MM.1S (cell line): ENCODE measurements at regions not wholly inside any gene's neighbourhood (a gene's known extent, or its start where the extent isn't known, plus 50 kb on each side); places are given as distances from the start of the nearest gene placed in this dataset.

Experiments
- DNase-seq: peaks from one replicate; pipeline ENCODE4 v3.0.0-alpha.2; 2015
- H2AFZ ChIP-seq: fragments of 300-600 bp; sonication (generic); 2 replicates; pipeline ENCODE4 v1.6.0; 2016; ENCODE audit warnings: antibody characterized with exemption, low read length
- H3F3A ChIP-seq: fragments of 300-600 bp; sonication (generic); 2 replicates; pipeline ENCODE4 v1.6.1; 2016; ENCODE audit warnings: mild to moderate bottlenecking, antibody characterized with exemption, low read length, moderate library complexity, mixed read lengths; ENCODE audit not compliant: insufficient read depth
- H3K27ac ChIP-seq: fragments of 300-600 bp; sonication (generic); 2 replicates; pipeline ENCODE4 v1.5.1; 2016; ENCODE audit warnings: mild to moderate bottlenecking, low read length
- H3K27me3 ChIP-seq: fragments of 300-600 bp; sonication (generic); replicated peaks from 2 replicates; pipeline ENCODE4 v1.6.0; 2016; ENCODE audit warnings: low read length; ENCODE audit not compliant: insufficient read depth
- H3K36me3 ChIP-seq: fragments of 300-600 bp; sonication (generic); replicated peaks from 2 replicates; pipeline ENCODE4 v1.6.1; 2016; ENCODE audit warnings: mild to moderate bottlenecking, low read length, mixed read lengths; ENCODE audit not compliant: insufficient read depth
- H3K4me1 ChIP-seq: fragments of 300-600 bp; sonication (generic); 2 replicates; pipeline ENCODE4 v1.6.1; 2016; ENCODE audit warnings: low read length, mixed read lengths
- H3K4me2 ChIP-seq: fragments of 300-600 bp; sonication (generic); 2 replicates; pipeline ENCODE4 v1.6.0; 2016; ENCODE audit warnings: low read depth, low read length
- H3K4me3 ChIP-seq: fragments of 300-600 bp; sonication (generic); 2 replicates; pipeline ENCODE4 v1.5.1; 2016; ENCODE audit warnings: low read length, mixed read lengths
- H3K79me2 ChIP-seq: fragments of 300-600 bp; sonication (generic); 2 replicates; pipeline ENCODE4 v1.6.1; 2016; ENCODE audit warnings: mixed run types, low read length, mixed read lengths
- H3K9ac ChIP-seq: fragments of 300-600 bp; sonication (generic); 2 replicates; pipeline ENCODE4 v1.6.1; 2016; ENCODE audit warnings: low read length, mixed read lengths
- H3K9me2 ChIP-seq: fragments of 300-600 bp; sonication (generic); replicated peaks from 2 replicates; pipeline ENCODE4 v1.6.1; 2016; ENCODE audit warnings: mild to moderate bottlenecking, low read length, mixed read lengths; ENCODE audit not compliant: insufficient read depth
- H3K9me3 ChIP-seq: fragments of 300-600 bp; sonication (generic); replicated peaks from 2 replicates; pipeline ENCODE4 v1.6.1; 2016; ENCODE audit warnings: mild to moderate bottlenecking, low read length, mixed read lengths; ENCODE audit not compliant: insufficient read depth
- H4K20me1 ChIP-seq: fragments of 300-600 bp; sonication (generic); 2 replicates; pipeline ENCODE4 v1.6.1; 2016; ENCODE audit warnings: mild to moderate bottlenecking, low read length, moderate library complexity, mixed read lengths; ENCODE audit not compliant: insufficient read depth
- EZH2 ChIP-seq: fragments of 300-600 bp; sonication (generic); optimal IDR thresholded peaks from 2 replicates; pipeline ENCODE3; 2017; ENCODE audit warnings: low read depth, mild to moderate bottlenecking, antibody characterized with exemption, low read length, mixed read lengths
- EZH2phosphoT487 ChIP-seq: fragments of 300-600 bp; sonication (generic); IDR thresholded peaks from 2 replicates; pipeline ENCODE4 v1.6.1; 2018; ENCODE audit warnings: antibody characterized with exemption, low read length
- TF ChIP-seq, protein P1 (sequence below): fragments of 300-600 bp; sonication (generic); IDR thresholded peaks from 2 replicates; pipeline ENCODE4 v1.5.1; 2016; ENCODE audit warnings: antibody characterized with exemption, low read length, mixed read lengths

DNA sequence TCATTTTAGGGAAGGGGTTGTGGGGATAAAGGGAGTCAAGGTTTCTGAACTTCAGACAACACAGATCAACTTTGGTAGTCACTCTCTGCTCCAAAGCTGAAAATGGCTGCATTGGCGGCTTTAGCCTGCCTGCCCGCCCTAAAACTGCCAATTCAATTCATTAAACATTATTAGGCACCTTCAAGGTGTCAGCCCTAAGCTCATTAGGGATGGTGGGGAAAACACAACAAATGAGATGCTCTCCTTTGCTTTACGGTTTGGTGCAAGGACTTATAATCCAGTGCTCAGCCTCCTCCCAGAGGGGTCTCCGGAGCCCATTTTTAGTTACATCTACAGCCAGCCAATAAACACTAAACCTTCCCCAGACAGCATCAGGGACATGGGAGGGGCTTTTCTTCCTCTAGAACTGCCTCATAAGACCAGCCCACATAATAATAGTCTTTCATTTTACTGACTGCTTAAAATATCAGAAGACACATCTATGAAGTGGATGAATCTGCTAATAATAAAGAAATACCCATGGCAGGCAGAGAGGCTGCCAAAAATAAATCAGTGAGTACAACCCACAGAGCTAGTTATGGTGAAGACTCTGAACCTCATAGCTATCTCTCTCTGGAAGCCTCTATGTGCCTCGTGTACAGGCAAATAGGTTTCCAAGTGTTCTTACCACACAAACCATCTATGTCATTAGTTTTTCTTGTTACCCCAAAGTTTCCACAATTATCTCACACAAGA lies 102.8 kb upstream of the NCAM1 start:
- no peaks in the 10 kb centered on the region for H3K9me2 ChIP-seq
- no peaks in the 10 kb centered on the region for H3K79me2 ChIP-seq
- H3K9ac ChIP-seq: no peak overlapping the region
- H3K27me3 ChIP-seq: no peaks in the 10 kb centered on the region
- no peaks in the 10 kb centered on the region for H3K9me3 ChIP-seq
- no peaks in the 10 kb centered on the region for H4K20me1 ChIP-seq
- H3K27ac ChIP-seq: no peak overlapping the region
- H3F3A ChIP-seq: no peaks in the 10 kb centered on the region
- no peak overlapping the region for H3K4me2 ChIP-seq
- H3K4me3 ChIP-seq: no peak overlapping the region
- DNase-seq: no peak
- no peak overlapping the region for H2AFZ ChIP-seq
- no peaks in the 10 kb centered on the region for H3K36me3 ChIP-seq
- H3K4me1 ChIP-seq: no peaks in the 10 kb centered on the region
- TF ChIP-seq, protein P1, sequence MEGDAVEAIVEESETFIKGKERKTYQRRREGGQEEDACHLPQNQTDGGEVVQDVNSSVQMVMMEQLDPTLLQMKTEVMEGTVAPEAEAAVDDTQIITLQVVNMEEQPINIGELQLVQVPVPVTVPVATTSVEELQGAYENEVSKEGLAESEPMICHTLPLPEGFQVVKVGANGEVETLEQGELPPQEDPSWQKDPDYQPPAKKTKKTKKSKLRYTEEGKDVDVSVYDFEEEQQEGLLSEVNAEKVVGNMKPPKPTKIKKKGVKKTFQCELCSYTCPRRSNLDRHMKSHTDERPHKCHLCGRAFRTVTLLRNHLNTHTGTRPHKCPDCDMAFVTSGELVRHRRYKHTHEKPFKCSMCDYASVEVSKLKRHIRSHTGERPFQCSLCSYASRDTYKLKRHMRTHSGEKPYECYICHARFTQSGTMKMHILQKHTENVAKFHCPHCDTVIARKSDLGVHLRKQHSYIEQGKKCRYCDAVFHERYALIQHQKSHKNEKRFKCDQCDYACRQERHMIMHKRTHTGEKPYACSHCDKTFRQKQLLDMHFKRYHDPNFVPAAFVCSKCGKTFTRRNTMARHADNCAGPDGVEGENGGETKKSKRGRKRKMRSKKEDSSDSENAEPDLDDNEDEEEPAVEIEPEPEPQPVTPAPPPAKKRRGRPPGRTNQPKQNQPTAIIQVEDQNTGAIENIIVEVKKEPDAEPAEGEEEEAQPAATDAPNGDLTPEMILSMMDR: no peak
- TF ChIP-seq EZH2phosphoT487: no peak
- TF ChIP-seq EZH2: no peak

DNA sequence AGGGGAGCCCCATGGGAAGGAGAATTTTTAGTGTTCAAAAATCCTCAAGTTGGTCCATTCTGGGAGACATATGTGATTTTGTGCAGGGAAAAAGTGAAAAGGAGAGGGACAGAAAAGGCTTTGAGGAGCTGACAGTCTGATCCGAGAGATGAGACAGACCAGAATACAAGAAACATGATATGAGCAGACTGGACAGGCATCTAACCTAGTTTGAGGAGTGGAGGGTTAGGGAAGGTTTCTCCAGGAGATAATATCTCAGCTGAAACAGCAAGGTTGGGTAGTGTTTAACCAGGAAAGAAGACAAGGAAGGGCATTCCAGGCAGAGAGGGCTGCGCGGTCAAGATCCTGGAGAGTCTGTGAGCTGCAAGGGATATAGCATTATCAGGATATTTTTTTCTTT lies 101.4 kb upstream of the NCAM1 start:
- no peaks in the 10 kb centered on the region for H3K79me2 ChIP-seq
- TF ChIP-seq EZH2 (no peak), EZH2phosphoT487 (no peak)
- TF ChIP-seq, protein P1: no peak
- no peak overlapping the region for H3K9ac ChIP-seq
- no peak for DNase-seq
- no peaks in the 10 kb centered on the region for H3K27me3 ChIP-seq
- no peak overlapping the region for H3K4me3 ChIP-seq
- no peak overlapping the region for H3K27ac ChIP-seq
- no peaks in the 10 kb centered on the region for H4K20me1 ChIP-seq
- no peak overlapping the region for H3K4me2 ChIP-seq
- no peak overlapping the region for H2AFZ ChIP-seq
- no peaks in the 10 kb centered on the region for H3K4me1 ChIP-seq
- no peaks in the 10 kb centered on the region for H3K9me2 ChIP-seq
- H3K9me3 ChIP-seq: no peaks in the 10 kb centered on the region
- H3F3A ChIP-seq: no peaks in the 10 kb centered on the region
- H3K36me3 ChIP-seq: no peaks in the 10 kb centered on the region

DNA sequence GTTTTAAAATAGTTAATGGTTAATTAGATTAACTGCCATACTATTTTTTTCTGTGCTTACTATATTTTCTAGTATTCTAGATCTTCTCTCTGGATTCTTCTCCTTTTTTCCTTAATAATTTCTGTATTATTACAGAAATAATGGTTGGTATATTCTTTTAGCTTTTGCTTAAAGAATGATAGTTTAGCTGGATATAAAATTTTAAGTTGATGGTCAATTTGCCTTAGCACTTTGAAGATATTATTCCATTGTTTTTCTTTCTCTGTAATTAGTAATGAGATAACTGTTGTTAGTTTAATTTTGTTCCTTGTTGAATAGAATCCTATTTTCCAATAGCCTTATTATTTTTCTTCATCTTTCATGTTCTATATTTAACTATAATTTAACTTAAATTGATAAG lies 99.9 kb upstream of the NCAM1 start:
- TF ChIP-seq, protein P1: no peak
- TF ChIP-seq EZH2 (no peak), EZH2phosphoT487 (no peak)
- Histone ChIP-seq H3K36me3 (no peaks in the 10 kb centered on the region), H3K27ac (no peak overlapping the region), H2AFZ (no peak overlapping the region), H3K4me3 (no peak overlapping the region), H4K20me1 (no peaks in the 10 kb centered on the region), H3K79me2 (no peaks in the 10 kb centered on the region), H3K27me3 (no peaks in the 10 kb centered on the region), H3K4me2 (no peak overlapping the region), H3K9me3 (no peaks in the 10 kb centered on the region), H3F3A (no peaks in the 10 kb centered on the region), H3K9ac (no peak overlapping the region), H3K4me1 (no peaks in the 10 kb centered on the region), H3K9me2 (no peaks in the 10 kb centered on the region)
- DNase-seq: no peak
